Stomach (tissue), 8 donors: ENCODE measurements at regions not wholly inside any gene's neighbourhood (a gene's known extent, or its start where the extent isn't known, plus 50 kb on each side); places are given as distances from the start of the nearest gene placed in this dataset.

Experiments used
- DNase-seq, 2 donors: peaks; one replicate each; pipeline versions ENCODE4 v3.0.0 to v3.0.0-alpha.2; 2013 to 2019
- H3K27ac ChIP-seq, 5 donors: fragments of 200-600 bp in 4 of 5; sonication (generic) in 4 of 5; one replicate each; pipeline ENCODE4 v1.5.1; 2013 to 2019; ENCODE audit warnings: mild to moderate bottlenecking in 1 of 5, moderate library complexity in 1 of 5
- H3K27me3 ChIP-seq, 3 donors: fragments of 200-600 bp; sonication (generic); one replicate each; pipeline ENCODE4 v1.5.1; 2017 to 2019; ENCODE audit warnings: mixed run types in 1 of 3
- H3K36me3 ChIP-seq, 4 donors: fragments of 200-600 bp; sonication (generic); 1 replicate in 3 of 4; 2 replicates in 1 of 4; pipeline ENCODE4 v1.5.1; 2016 to 2019
- H3K4me1 ChIP-seq, 4 donors: fragments of 200-600 bp; sonication (generic); one replicate each; pipeline ENCODE4 v1.5.1; 2016 to 2019
- H3K4me3 ChIP-seq, 4 donors: fragments of 200-600 bp; sonication (generic) in 3 of 4; one replicate each; pipeline ENCODE4 v1.5.1; 2016 to 2019; ENCODE audit warnings: mild to moderate bottlenecking in 1 of 4
- H3K9me3 ChIP-seq, 4 donors: fragments of 200-600 bp; sonication (generic); one replicate each; pipeline ENCODE4 v1.5.1; 2016 to 2019
- EP300 ChIP-seq: sonication (generic); formaldehyde crosslinking; IDR thresholded peaks from one replicate; pipeline ENCODE4 v1.6.1; 2017; ENCODE audit warnings: antibody characterized with exemption
- POLR2A ChIP-seq, 4 donors: fragments of 450-650 bp; IDR thresholded peaks; one replicate each; pipeline ENCODE4 v1.6.1; 2016; ENCODE audit warnings: antibody characterized with exemption in 4 of 4, control low read depth in 2 of 4, mild to moderate bottlenecking in 1 of 4, moderate library complexity in 1 of 4
- POLR2AphosphoS5 ChIP-seq, 3 donors: sonication (generic); formaldehyde crosslinking; IDR thresholded peaks; one replicate each; pipeline ENCODE4 v1.6.1; 2016; ENCODE audit warnings: antibody characterized with exemption in 3 of 3
- WGBS, 5 donors: extraction: QIAGEN DNeasy Blood & Tissue Kit in 3 of 5; methylation state at CpG; one replicate each; pipeline versions ENCODE4 v1.1.5 to v1.1.7; 2013 to 2018; 5-methylcytosine and 5-hydroxymethylcytosine counted together
- intact Hi-C: fragments of 100-400 bp; cut with DNase I; formaldehyde crosslinking; loops from one replicate; pipeline ENCODE4 v1.15.1; 2023; ENCODE audit warnings: low total_unique reads
- TF ChIP-seq, protein P1 (sequence below), 7 experiments: fragments of 450-650 bp in 4 of 7; fragments of 200-600 bp in 3 of 7; sonication (generic) in 3 of 7; IDR thresholded peaks; one replicate each; pipeline ENCODE4 v1.5.1; 2016 to 2019; ENCODE audit warnings: antibody characterized with exemption in 7 of 7, control low read depth in 2 of 7, mild to moderate bottlenecking in 1 of 7
- donor health status: healthy with polysubstance abuse.
- donor health status: Bipolar disorder and iron deficiency.
- donor health status: healthy.

DNA sequence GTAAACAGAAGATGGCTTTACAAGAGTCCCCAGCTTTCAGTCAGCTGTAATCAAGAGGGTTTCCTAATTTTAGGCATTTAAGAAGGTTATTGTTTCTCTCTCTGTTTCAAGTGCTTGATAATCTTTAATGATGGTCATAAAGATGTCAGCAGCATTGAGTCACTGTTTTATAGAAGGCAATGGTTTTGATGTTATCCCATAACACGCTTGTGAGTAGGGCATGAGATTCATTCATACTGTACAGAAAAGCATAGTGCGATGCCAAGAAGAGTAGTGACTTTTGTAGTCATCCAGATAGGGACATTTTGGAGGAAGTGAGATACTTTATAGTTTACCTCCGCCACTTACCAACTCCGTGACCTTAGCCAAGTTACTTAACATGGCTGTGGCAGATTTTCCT, 364.2 kb upstream of the SLC10A2 start:
- TF ChIP-seq, protein P1, sequence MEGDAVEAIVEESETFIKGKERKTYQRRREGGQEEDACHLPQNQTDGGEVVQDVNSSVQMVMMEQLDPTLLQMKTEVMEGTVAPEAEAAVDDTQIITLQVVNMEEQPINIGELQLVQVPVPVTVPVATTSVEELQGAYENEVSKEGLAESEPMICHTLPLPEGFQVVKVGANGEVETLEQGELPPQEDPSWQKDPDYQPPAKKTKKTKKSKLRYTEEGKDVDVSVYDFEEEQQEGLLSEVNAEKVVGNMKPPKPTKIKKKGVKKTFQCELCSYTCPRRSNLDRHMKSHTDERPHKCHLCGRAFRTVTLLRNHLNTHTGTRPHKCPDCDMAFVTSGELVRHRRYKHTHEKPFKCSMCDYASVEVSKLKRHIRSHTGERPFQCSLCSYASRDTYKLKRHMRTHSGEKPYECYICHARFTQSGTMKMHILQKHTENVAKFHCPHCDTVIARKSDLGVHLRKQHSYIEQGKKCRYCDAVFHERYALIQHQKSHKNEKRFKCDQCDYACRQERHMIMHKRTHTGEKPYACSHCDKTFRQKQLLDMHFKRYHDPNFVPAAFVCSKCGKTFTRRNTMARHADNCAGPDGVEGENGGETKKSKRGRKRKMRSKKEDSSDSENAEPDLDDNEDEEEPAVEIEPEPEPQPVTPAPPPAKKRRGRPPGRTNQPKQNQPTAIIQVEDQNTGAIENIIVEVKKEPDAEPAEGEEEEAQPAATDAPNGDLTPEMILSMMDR (IDR thresholded peaks at IDR 0.05), result no peak
- TF ChIP-seq POLR2AphosphoS5 (IDR thresholded peaks at IDR 0.05) (no peak), POLR2A (IDR thresholded peaks at IDR 0.05) (no peak), EP300 (no peak)
- DNase-seq, result no peak
- 81 to 90% (median 86%) methylated on average over 4 of the region's 4 CpGs for WGBS, 5 donors
- Histone ChIP-seq H3K4me1 (no peaks in the 10 kb centered on the region), H3K27me3 (no peaks in the 10 kb centered on the region), H3K36me3 (no peaks in the 10 kb centered on the region), H3K4me3 (no peak overlapping the region), H3K27ac (no peak overlapping the region), H3K9me3 (peaks cover 0 to 8% (median 1%) of the 10 kb centered on the region in 4 donors)
- intact Hi-C loops, result no loop called here

DNA sequence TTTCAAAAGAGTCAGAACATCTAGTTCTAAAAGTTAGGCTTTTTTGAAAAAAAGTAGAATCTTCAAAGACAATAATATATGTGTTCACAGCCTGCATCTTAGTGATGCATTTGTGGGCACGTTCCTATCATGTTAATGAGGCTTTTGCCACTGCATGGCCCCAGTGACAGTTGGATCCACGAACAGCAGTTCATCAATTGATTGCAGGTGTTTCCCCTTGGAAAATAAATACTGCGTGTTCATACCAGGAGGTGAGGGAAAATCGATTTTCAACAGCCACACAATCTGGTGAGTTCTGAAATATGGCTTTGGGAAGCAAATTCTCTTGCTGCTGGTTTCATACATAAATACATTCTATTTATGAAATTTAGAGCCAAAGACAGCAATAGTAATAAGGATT, 343.8 kb upstream of the SLC10A2 start:
- Histone ChIP-seq H3K36me3 (no peaks in the 10 kb centered on the region), H3K27me3 (no peaks in the 10 kb centered on the region), H3K4me3 (no peak overlapping the region), H3K27ac (no peak overlapping the region), H3K4me1 (no peaks in the 10 kb centered on the region), H3K9me3 (no peaks in the 10 kb centered on the region)
- TF ChIP-seq EP300 (no peak), POLR2A (IDR thresholded peaks at IDR 0.05) (no peak), POLR2AphosphoS5 (IDR thresholded peaks at IDR 0.05) (no peak)
- TF ChIP-seq, protein P1 (IDR thresholded peaks at IDR 0.05), result no peak
- intact Hi-C loops, result no loop called here
- no peak for DNase-seq
- WGBS, 5 donors, result 47 to 66% (median 63%) methylated on average over 4 of the region's 4 CpGs

DNA sequence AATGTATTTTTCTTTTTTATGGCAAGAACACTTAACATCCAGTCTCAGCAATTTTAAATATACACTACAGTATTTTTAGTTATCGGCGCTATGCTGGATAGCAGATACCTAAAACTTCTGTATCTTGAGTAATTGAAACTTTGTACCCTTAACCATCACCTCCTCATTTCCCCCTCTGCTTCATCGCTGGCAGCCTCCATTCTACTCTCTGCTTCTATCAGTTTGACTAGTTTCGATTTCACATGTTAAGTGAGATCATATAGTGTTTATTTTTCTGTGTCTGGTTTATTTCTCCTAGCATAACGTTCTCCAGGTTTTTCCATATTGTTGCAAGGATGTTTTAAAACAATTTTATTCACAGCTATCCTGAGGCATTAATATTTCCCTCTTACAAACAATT, 340.8 kb upstream of the SLC10A2 start:
- H3K4me3 ChIP-seq, result no peak overlapping the region
- H3K27ac ChIP-seq, result no peak overlapping the region
- intact Hi-C loops, result no loop called here
- no peaks in the 10 kb centered on the region for H3K36me3 ChIP-seq
- H3K4me1 ChIP-seq, result no peaks in the 10 kb centered on the region
- no peak for DNase-seq
- H3K9me3 ChIP-seq, result no peaks in the 10 kb centered on the region
- H3K27me3 ChIP-seq, result no peaks in the 10 kb centered on the region
- 61 to 77% (median 74%) methylated on average over 5 of the region's 5 CpGs for WGBS, 5 donors
- TF ChIP-seq EP300 (no peak), POLR2AphosphoS5 (IDR thresholded peaks at IDR 0.05) (no peak), POLR2A (IDR thresholded peaks at IDR 0.05) (no peak)
- TF ChIP-seq, protein P1 (IDR thresholded peaks at IDR 0.05), result no peak

DNA sequence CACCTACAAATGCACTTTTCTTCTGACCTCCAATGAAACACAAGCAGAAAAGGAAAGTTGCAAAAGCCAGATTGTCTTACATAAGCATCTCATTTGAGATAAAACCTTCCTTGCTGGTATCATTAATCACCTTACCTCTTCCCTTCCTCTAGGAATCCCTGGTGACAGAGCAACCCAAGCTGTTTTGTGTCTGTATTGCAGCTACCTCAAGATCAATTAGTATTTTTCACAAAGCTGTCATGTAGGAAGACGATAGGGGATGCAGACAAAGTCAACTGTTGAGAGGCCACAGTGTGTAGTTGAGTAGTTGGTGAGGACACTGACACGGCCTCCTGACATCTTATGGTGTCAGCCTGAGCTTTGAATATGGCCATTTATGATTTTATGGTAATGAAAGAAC, 339.1 kb upstream of the SLC10A2 start:
- 41 to 62% (median 53%) methylated on average over 2 of the region's 2 CpGs for WGBS, 5 donors
- no peaks in the 10 kb centered on the region for H3K4me1 ChIP-seq

More for the DNA sequence above, 339.1 kb upstream of the SLC10A2 start:
- Histone ChIP-seq H3K4me3 (no peak overlapping the region), H3K9me3 (no peaks in the 10 kb centered on the region), H3K36me3 (no peaks in the 10 kb centered on the region), H3K27me3 (no peaks in the 10 kb centered on the region), H3K27ac (no peak overlapping the region)
- no peak for DNase-seq
- intact Hi-C loops, result no loop called here
- TF ChIP-seq, protein P1 (IDR thresholded peaks at IDR 0.05), result no peak
- TF ChIP-seq POLR2AphosphoS5 (IDR thresholded peaks at IDR 0.05), result no peak
